Keratinocyte (primary cell): ENCODE measurements at regions not wholly inside any gene's neighbourhood (a gene's known extent, or its start where the extent isn't known, plus 50 kb on each side); places are given as distances from the start of the nearest gene placed in this dataset.

ENCODE experiments used
- DNase-seq: peaks from one replicate; pipeline ENCODE4 v3.0.0-alpha.2; 2011; ENCODE audit warnings: low read depth, missing footprints, low spot score
- FAIRE-seq: peaks from 2 replicates; lab custom pipeline; 2011; peaks lifted over from hg19 to GRCh38; lab: Jason Lieb, UNC
- H2AFZ ChIP-seq: 2 replicates; pipeline ENCODE4 v1.6.0; 2012; ENCODE audit warnings: low read length, control low read depth, inconsistent platforms; ENCODE audit not compliant: control insufficient read depth
- H3K27ac ChIP-seq: 2 replicates; pipeline ENCODE4 v1.5.1; 2011; ENCODE audit warnings: low read length; ENCODE audit not compliant: control insufficient read depth, insufficient read depth
- H3K27me3 ChIP-seq: 3 replicates; pipeline ENCODE4 v1.6.0; 2011; ENCODE audit warnings: low read length; ENCODE audit not compliant: control insufficient read depth, insufficient read depth; ENCODE audit errors: extremely low read depth
- H3K36me3 ChIP-seq, 2 experiments: 2 replicates in 1 of 2; 3 replicates in 1 of 2; pipeline ENCODE4 v1.5.1; 2011; ENCODE audit warnings: low read length in 2 of 2, mild to moderate bottlenecking in 1 of 2; ENCODE audit not compliant: control insufficient read depth in 2 of 2, insufficient read depth in 2 of 2; ENCODE audit errors: extremely low read depth in 1 of 2
- H3K4me1 ChIP-seq: 3 replicates; pipeline ENCODE4 v1.5.1; 2011; ENCODE audit warnings: low read length; ENCODE audit not compliant: control insufficient read depth, insufficient read depth; ENCODE audit errors: extremely low read depth
- H3K4me2 ChIP-seq: 3 replicates; pipeline ENCODE4 v1.6.0; 2011; ENCODE audit warnings: low read depth, low read length; ENCODE audit not compliant: control insufficient read depth, insufficient read depth; ENCODE audit errors: extremely low read depth
- H3K4me3 ChIP-seq, 3 experiments: fragments of 200-600 bp in 1 of 3; sonication (generic) in 1 of 3; 2 replicates in 2 of 3; 3 replicates in 1 of 3; pipeline ENCODE4 v1.5.1; 2011 to 2016; ENCODE audit warnings: low read length in 3 of 3, mild to moderate bottlenecking in 3 of 3, control low read depth in 2 of 3, inconsistent platforms in 1 of 3, low read depth in 1 of 3, mixed read lengths in 1 of 3, mixed run types in 1 of 3, moderate library complexity in 1 of 3; ENCODE audit not compliant: control insufficient read depth in 2 of 3, insufficient read depth in 2 of 3; ENCODE audit errors: extremely low read depth in 1 of 3
- H3K79me2 ChIP-seq: 2 replicates; pipeline ENCODE4 v1.6.0; 2012; ENCODE audit warnings: low read length; ENCODE audit not compliant: control insufficient read depth, insufficient read depth
- H3K9ac ChIP-seq: 3 replicates; pipeline ENCODE4 v1.6.0; 2011; ENCODE audit warnings: low read length; ENCODE audit not compliant: control insufficient read depth, insufficient read depth; ENCODE audit errors: extremely low read depth
- H3K9me1 ChIP-seq: 3 replicates; pipeline ENCODE4 v1.6.0; 2011; ENCODE audit warnings: low read length; ENCODE audit not compliant: control insufficient read depth, insufficient read depth; ENCODE audit errors: extremely low read depth
- H3K9me3 ChIP-seq: 2 replicates; pipeline ENCODE4 v1.5.1; 2012; ENCODE audit warnings: low read depth, low read length; ENCODE audit not compliant: control insufficient read depth
- H4K20me1 ChIP-seq: 3 replicates; pipeline ENCODE4 v1.6.0; 2011; ENCODE audit warnings: low read length; ENCODE audit not compliant: control insufficient read depth, insufficient read depth; ENCODE audit errors: extremely low read depth
- EZH2 ChIP-seq: IDR thresholded peaks from one replicate; pipeline ENCODE4 v1.6.1; 2012; ENCODE audit warnings: inconsistent platforms, mild to moderate bottlenecking, low read length, moderate library complexity
- dilution Hi-C: fragments of 300-500 bp; cut with MboI; formaldehyde crosslinking; loops from one replicate; pipeline ENCODE4 v1.7.0; 2020; ENCODE audit warnings: low sequenced_read_pairs; ENCODE audit not compliant: extremely low pct_ligation_motif_present
- TF ChIP-seq, protein P1 (sequence below), 3 experiments: IDR thresholded peaks in 1 of 3; conservative IDR thresholded peaks in 1 of 3; optimal IDR thresholded peaks in 1 of 3; 2 replicates in 2 of 3; 3 replicates in 1 of 3; pipeline versions ENCODE3 to v1.5.1; 2011; ENCODE audit warnings: low read length in 3 of 3, mild to moderate bottlenecking in 3 of 3, moderate library complexity in 2 of 3, control low read depth in 1 of 3, inconsistent platforms in 1 of 3; ENCODE audit not compliant: insufficient read depth in 2 of 3; ENCODE audit errors: extremely low read depth in 1 of 3

GRCh38 chr3:80157546-80157945 lies 389.7 kb upstream of the ROBO1 start:
- Histone ChIP-seq H3K9me3 (no peaks in the 10 kb centered on the region), H2AFZ (no peak overlapping the region), H3K9ac (no peak overlapping the region), H3K4me2 (no peak overlapping the region), H3K4me1 (no peaks in the 10 kb centered on the region), H3K79me2 (no peaks in the 10 kb centered on the region), H4K20me1 (no peaks in the 10 kb centered on the region), H3K9me1 (no peaks in the 10 kb centered on the region), H3K27me3 (no peaks in the 10 kb centered on the region), H3K4me3 (no peak overlapping the region), H3K27ac (no peak overlapping the region), H3K36me3 (no peaks in the 10 kb centered on the region)
- dilution Hi-C loops = no loop called here
- no peak for DNase-seq
- no peak for FAIRE-seq
- TF ChIP-seq EZH2 = no peak
- TF ChIP-seq, protein P1, sequence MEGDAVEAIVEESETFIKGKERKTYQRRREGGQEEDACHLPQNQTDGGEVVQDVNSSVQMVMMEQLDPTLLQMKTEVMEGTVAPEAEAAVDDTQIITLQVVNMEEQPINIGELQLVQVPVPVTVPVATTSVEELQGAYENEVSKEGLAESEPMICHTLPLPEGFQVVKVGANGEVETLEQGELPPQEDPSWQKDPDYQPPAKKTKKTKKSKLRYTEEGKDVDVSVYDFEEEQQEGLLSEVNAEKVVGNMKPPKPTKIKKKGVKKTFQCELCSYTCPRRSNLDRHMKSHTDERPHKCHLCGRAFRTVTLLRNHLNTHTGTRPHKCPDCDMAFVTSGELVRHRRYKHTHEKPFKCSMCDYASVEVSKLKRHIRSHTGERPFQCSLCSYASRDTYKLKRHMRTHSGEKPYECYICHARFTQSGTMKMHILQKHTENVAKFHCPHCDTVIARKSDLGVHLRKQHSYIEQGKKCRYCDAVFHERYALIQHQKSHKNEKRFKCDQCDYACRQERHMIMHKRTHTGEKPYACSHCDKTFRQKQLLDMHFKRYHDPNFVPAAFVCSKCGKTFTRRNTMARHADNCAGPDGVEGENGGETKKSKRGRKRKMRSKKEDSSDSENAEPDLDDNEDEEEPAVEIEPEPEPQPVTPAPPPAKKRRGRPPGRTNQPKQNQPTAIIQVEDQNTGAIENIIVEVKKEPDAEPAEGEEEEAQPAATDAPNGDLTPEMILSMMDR (optimal IDR thresholded peaks at IDR 0.05 in 1 of 3, IDR thresholded peaks at IDR 0.05 in 1 of 3, conservative IDR thresholded peaks at IDR 0.05 in 1 of 3; ENCODE audit: extremely low read depth in 1 of 3, insufficient read depth in 2 of 3, low read length in 3 of 3) = no peak

GRCh38 chr3:80152692-80153091 lies 384.9 kb upstream of the ROBO1 start:
- Histone ChIP-seq H2AFZ (no peak overlapping the region), H3K4me1 (no peaks in the 10 kb centered on the region), H4K20me1 (no peaks in the 10 kb centered on the region), H3K9me1 (no peaks in the 10 kb centered on the region), H3K36me3 (no peaks in the 10 kb centered on the region), H3K9ac (no peak overlapping the region), H3K4me2 (no peak overlapping the region), H3K27ac (no peak overlapping the region), H3K9me3 (no peaks in the 10 kb centered on the region), H3K4me3 (no peak overlapping the region), H3K79me2 (no peaks in the 10 kb centered on the region), H3K27me3 (no peaks in the 10 kb centered on the region)
- dilution Hi-C loops = no loop called here
- DNase-seq = no peak
- FAIRE-seq = no peak
- TF ChIP-seq EZH2 = no peak
- TF ChIP-seq, protein P1 (optimal IDR thresholded peaks at IDR 0.05 in 1 of 3, IDR thresholded peaks at IDR 0.05 in 1 of 3, conservative IDR thresholded peaks at IDR 0.05 in 1 of 3; ENCODE audit: extremely low read depth in 1 of 3, insufficient read depth in 2 of 3, low read length in 3 of 3) = no peak
